K562 (cell line): ENCODE measurements at regions not wholly inside any gene's neighbourhood (a gene's known extent, or its start where the extent isn't known, plus 50 kb on each side); places are given as distances from the start of the nearest gene placed in this dataset.

Experiments used
- ATAC-seq: fragments of 200-7000 bp; cut with Tn5 transposase; 3 replicates; pipeline ENCODE4 v1.9.1; 2020; ENCODE audit warnings: moderate library complexity
- BruUV-seq: library from RNA; stranded (reverse); fragments of 400-500 nt; replicated peaks from 2 replicates; lab custom pipeline; 2021; lab: Mats Ljungman, UMichigan
- CTCF ChIA-PET: fragments of 300-600 bp; formaldehyde crosslinking; extraction: SDS; loops from one replicate; lab custom pipeline; 2021; ENCODE audit warnings: low intra/inter-chr PET ratio; lab: Yijun Ruan, JAX
- POLR2A ChIA-PET: fragments of 300-600, 350-650 bp; sonication (Branson Sonifier 250); formaldehyde crosslinking; extraction: SDS; loops from one replicate; lab custom pipeline; 2021; ENCODE audit warnings: antibody characterized with exemption, inconsistent platforms; lab: Yijun Ruan, JAX
- DNase-seq, 4 experiments: peaks; one replicate each; pipeline versions ENCODE4 v3.0.0 to v3.0.0-alpha.2; 2011 to 2018; ENCODE audit warnings: low spot score in 3 of 4, mixed read lengths in 3 of 4; ENCODE audit errors: extremely low read depth in 1 of 4
- FAIRE-seq: peaks from 2 replicates; lab custom pipeline; 2011; peaks lifted over from hg19 to GRCh38; lab: Jason Lieb, UNC
- H2AFZ ChIP-seq: 2 replicates; pipeline ENCODE4 v1.6.0; 2011; ENCODE audit warnings: low read depth, low read length, control low read depth, inconsistent platforms
- H3K27ac ChIP-seq: fragments of 200-600 bp; 3 replicates; pipeline ENCODE4 v1.8.0; 2011; ENCODE audit warnings: low read depth, mild to moderate bottlenecking, control low read depth, inconsistent platforms, low read length, moderate library complexity, mixed read lengths; ENCODE audit errors: extremely low read depth
- H3K27me3 ChIP-seq, 2 experiments: fragments of 300-600 bp in 1 of 2; 2 replicates in 1 of 2; 3 replicates in 1 of 2; pipeline versions ENCODE4 v1.6.0 to v1.8.0; 2011; ENCODE audit warnings: inconsistent platforms in 2 of 2, low read length in 2 of 2, mild to moderate bottlenecking in 1 of 2, mixed read lengths in 1 of 2, moderate library complexity in 1 of 2; ENCODE audit not compliant: control insufficient read depth in 2 of 2, insufficient read depth in 2 of 2
- H3K36me3 ChIP-seq: fragments of 300-600 bp; 3 replicates; pipeline ENCODE4 v1.8.0; 2011; ENCODE audit warnings: mild to moderate bottlenecking, low read length, inconsistent platforms; ENCODE audit not compliant: control insufficient read depth, insufficient read depth
- H3K4me1 ChIP-seq, 2 experiments: fragments of 200-600 bp in 1 of 2; replicated peaks in 1 of 2; 2 replicates in 1 of 2; 3 replicates in 1 of 2; pipeline versions ENCODE4 v1.5.1 to v1.8.0; 2011; ENCODE audit warnings: inconsistent platforms in 2 of 2, low read length in 2 of 2, mild to moderate bottlenecking in 1 of 2, mixed read lengths in 1 of 2, moderate library complexity in 1 of 2; ENCODE audit not compliant: control insufficient read depth in 2 of 2, insufficient read depth in 2 of 2
- H3K4me2 ChIP-seq: 2 replicates; pipeline ENCODE4 v1.6.1; 2011; ENCODE audit warnings: low read length, control low read depth, inconsistent platforms, mixed read lengths; ENCODE audit not compliant: insufficient read depth
- H3K4me3 ChIP-seq: fragments of 200-600 bp; sonication (generic), shearing (Covaris generic); 2 replicates; pipeline ENCODE4 v1.5.1; 2016; ENCODE audit warnings: control low read depth, inconsistent platforms
- H3K79me2 ChIP-seq: fragments of 200-600 bp; 3 replicates; pipeline ENCODE4 v1.8.0; 2011; ENCODE audit warnings: low read length, inconsistent platforms; ENCODE audit not compliant: control insufficient read depth, insufficient read depth
- H3K9ac ChIP-seq, 2 experiments: 2 replicates each; pipeline versions ENCODE4 v1.6.0 to v1.6.1; 2011; ENCODE audit warnings: low read depth in 2 of 2, low read length in 2 of 2, control low read depth in 1 of 2, inconsistent platforms in 1 of 2, mild to moderate bottlenecking in 1 of 2, mixed read lengths in 1 of 2; ENCODE audit not compliant: insufficient read depth in 1 of 2
- H3K9me1 ChIP-seq: one replicate; pipeline ENCODE4 v1.6.0; 2011; ENCODE audit warnings: inconsistent platforms, mild to moderate bottlenecking, low read length, moderate library complexity; ENCODE audit not compliant: control insufficient read depth, insufficient read depth
- H3K9me3 ChIP-seq: replicated peaks from 2 replicates; pipeline ENCODE4 v1.5.1; 2011; ENCODE audit warnings: low read depth, low read length, inconsistent platforms; ENCODE audit not compliant: control insufficient read depth, insufficient read depth
- H4K20me1 ChIP-seq: replicated peaks from 2 replicates; pipeline ENCODE4 v1.6.1; 2011; ENCODE audit warnings: low read length, inconsistent platforms, mixed read lengths; ENCODE audit not compliant: control insufficient read depth, insufficient read depth
- EGR1 ChIP-seq: fragments of 450-650 bp; conservative IDR thresholded peaks from 2 replicates; pipeline ENCODE4 v1.6.1; 2017; ENCODE audit warnings: mild to moderate bottlenecking
- MITF ChIP-seq: IDR thresholded peaks from 2 replicates; pipeline ENCODE4 v1.6.1; 2014; ENCODE audit warnings: antibody characterized with exemption
- SAFB ChIP-seq: fragments of 200-400 bp; formaldehyde crosslinking; IDR thresholded peaks from 2 replicates; pipeline ENCODE4 v1.6.1; 2017; ENCODE audit warnings: low read depth, low read length, borderline replicate concordance
- ZNF407 ChIP-seq: fragments of 450-650 bp; IDR thresholded peaks from 2 replicates; pipeline ENCODE4 v1.6.1; 2016; ENCODE audit warnings: low read depth
- WGBS: fragments of 100-300 bp; shearing (Covaris generic); methylation state at CpG from one replicate; pipeline ENCODE4 v1.1.6; 2016; ENCODE audit warnings: low coverage, mixed read lengths; ENCODE audit not compliant: insufficient coverage; ENCODE audit errors: missing lambda C conversion rate; 5-methylcytosine and 5-hydroxymethylcytosine counted together
- in situ Hi-C: fragments of 300-500 bp; cut with MboI; formaldehyde crosslinking; loops from 4 replicates; pipeline ENCODE4 v1.15.0; 2018; ENCODE audit warnings: inconsistent platforms, mixed read lengths
- intact Hi-C: fragments of 100-400 bp; cut with micrococcal nuclease; formaldehyde crosslinking; loops from 2 replicates; pipeline ENCODE4 v1.14.2; 2022

GRCh38 chr5:144017631-144018030, 152.8 kb downstream of the YIPF5 start:
- Histone ChIP-seq H3K4me3 (no peak overlapping the region), H3K9ac (no peak overlapping the region), H3K27me3 (no peaks in the 10 kb centered on the region), H3K9me3 (no peaks in the 10 kb centered on the region), H3K4me1 (no peaks in the 10 kb centered on the region), H3K9me1 (no peaks in the 10 kb centered on the region), H3K4me2 (no peak overlapping the region), H2AFZ (no peak overlapping the region), H3K36me3 (no peaks in the 10 kb centered on the region), H3K27ac (no peak overlapping the region), H4K20me1 (no peaks in the 10 kb centered on the region), H3K79me2 (no peaks in the 10 kb centered on the region)
- no peak for DNase-seq
- BruUV-seq = no TSS peak
- FAIRE-seq = no peak
- 0% methylated on average over 6 of the region's 6 CpGs for WGBS
- in situ Hi-C loops = no loop called here
- ChIA-PET POLR2A (no interaction called here), CTCF (no interaction called here)
- ATAC-seq = no peak
- intact Hi-C loops = no loop called here
- no peak for TF ChIP-seq MITF
- no peak for TF ChIP-seq ZNF407
- no peak for TF ChIP-seq SAFB
- no peak for TF ChIP-seq EGR1
